H1 (cell line): ENCODE measurements at regions not wholly inside any gene's neighbourhood (a gene's known extent, or its start where the extent isn't known, plus 50 kb on each side); places are given as distances from the start of the nearest gene placed in this dataset.

Source experiments
- CTCF ChIA-PET: fragments of 300-600 bp; sonication (Branson Sonifier 250); formaldehyde crosslinking; loops from one replicate; lab custom pipeline; 2021; ENCODE audit not compliant: partially characterized antibody; lab: Charles Lee
- POLR2A ChIA-PET: fragments of 300-600 bp; sonication (Branson Sonifier 250); formaldehyde crosslinking; loops from one replicate; lab custom pipeline; 2021; ENCODE audit warnings: inconsistent platforms; ENCODE audit not compliant: partially characterized antibody; lab: Charles Lee
- DNase-seq, 2 experiments: peaks; one replicate each; pipeline versions ENCODE4 v3.0.0 to v3.0.0-alpha.2; 2010 to 2022; ENCODE audit warnings: low spot score in 2 of 2, low read depth in 1 of 2, mixed read lengths in 1 of 2
- FAIRE-seq: peaks from 2 replicates; lab custom pipeline; 2011; peaks lifted over from hg19 to GRCh38; lab: Jason Lieb, UNC
- H2AFZ ChIP-seq: 2 replicates; pipeline ENCODE4 v1.8.1; 2012; ENCODE audit warnings: low read length, inconsistent platforms
- H2AK5ac ChIP-seq: 2 replicates; pipeline ENCODE4 v1.6.1; 2013; ENCODE audit warnings: low read depth, low read length
- H2BK120ac ChIP-seq: replicated peaks from 2 replicates; pipeline ENCODE3; 2013; ENCODE audit warnings: low read depth, low read length, inconsistent platforms
- H2BK12ac ChIP-seq: 2 replicates; pipeline ENCODE4 v1.6.1; 2013; ENCODE audit warnings: low read depth, low read length
- H2BK15ac ChIP-seq: 2 replicates; pipeline ENCODE4 v1.6.1; 2013; ENCODE audit warnings: low read length
- H2BK20ac ChIP-seq: 2 replicates; pipeline ENCODE4 v1.6.1; 2013; ENCODE audit warnings: low read length
- H2BK5ac ChIP-seq: 2 replicates; pipeline ENCODE4 v1.6.1; 2013; ENCODE audit warnings: low read depth, low read length
- H3K14ac ChIP-seq: 2 replicates; pipeline ENCODE4 v1.6.1; 2013; ENCODE audit warnings: inconsistent platforms; ENCODE audit not compliant: insufficient read length
- H3K18ac ChIP-seq: 2 replicates; pipeline ENCODE4 v1.6.1; 2013; ENCODE audit warnings: low read length; ENCODE audit errors: extremely low read depth
- H3K23ac ChIP-seq: 2 replicates; pipeline ENCODE4 v1.6.1; 2013; ENCODE audit warnings: inconsistent platforms; ENCODE audit not compliant: insufficient read length
- H3K23me2 ChIP-seq: 2 replicates; pipeline ENCODE4 v1.6.1; 2013; ENCODE audit warnings: low read depth, low read length
- H3K27ac ChIP-seq: 2 replicates; pipeline ENCODE4 v1.6.1; 2011; ENCODE audit warnings: low read depth, low read length, inconsistent platforms
- H3K27me3 ChIP-seq, 4 experiments: replicated peaks in 1 of 4; 1 replicate in 1 of 4; 2 replicates in 3 of 4; pipeline versions ENCODE4 v1.6.1 to v1.8.1; 2011 to 2013; ENCODE audit warnings: low read length in 3 of 4, mild to moderate bottlenecking in 3 of 4, inconsistent platforms in 2 of 4, mixed read lengths in 2 of 4, moderate library complexity in 1 of 4; ENCODE audit not compliant: control insufficient read depth in 3 of 4, insufficient read depth in 3 of 4; ENCODE audit errors: extremely low read depth in 1 of 4
- H3K36me3 ChIP-seq, 4 experiments: 2 replicates each; pipeline versions ENCODE4 v1.6.1 to v1.8.1; 2011 to 2013; ENCODE audit warnings: mild to moderate bottlenecking in 4 of 4, low read length in 3 of 4, moderate library complexity in 2 of 4, control low read depth in 1 of 4, inconsistent platforms in 1 of 4; ENCODE audit not compliant: insufficient read depth in 4 of 4, control insufficient read depth in 2 of 4
- H3K4ac ChIP-seq: replicated peaks from 2 replicates; pipeline ENCODE3; 2013; ENCODE audit warnings: low read length, low read depth, mixed read lengths, inconsistent platforms; ENCODE audit not compliant: insufficient read length
- H3K4me1 ChIP-seq, 4 experiments: replicated peaks in 1 of 4; 1 replicate in 1 of 4; 2 replicates in 3 of 4; pipeline versions ENCODE4 v1.6.1 to v1.8.1; 2011 to 2013; ENCODE audit warnings: low read length in 3 of 4, inconsistent platforms in 2 of 4, mixed read lengths in 1 of 4; ENCODE audit not compliant: insufficient read depth in 4 of 4, control insufficient read depth in 3 of 4
- H3K4me2 ChIP-seq, 2 experiments: 2 replicates each; pipeline versions ENCODE4 v1.6.1 to v1.8.1; 2011 to 2013; ENCODE audit warnings: low read depth in 2 of 2, low read length in 2 of 2, control low read depth in 1 of 2, inconsistent platforms in 1 of 2, mild to moderate bottlenecking in 1 of 2; ENCODE audit not compliant: insufficient read depth in 1 of 2
- H3K4me3 ChIP-seq, 4 experiments: fragments of 200-600, 300-600 bp in 1 of 4; sonication (generic), shearing (Covaris generic), sonication (Bioruptor Twin) in 1 of 4; 2 replicates each; pipeline versions ENCODE4 v1.5.1 to v1.8.1; 2011 to 2016; ENCODE audit warnings: low read length in 4 of 4, low read depth in 3 of 4, control low read depth in 2 of 4, inconsistent platforms in 2 of 4, mild to moderate bottlenecking in 2 of 4, mixed read lengths in 1 of 4, moderate library complexity in 1 of 4; ENCODE audit not compliant: insufficient read depth in 2 of 4; ENCODE audit errors: extremely low read depth in 1 of 4
- H3K56ac ChIP-seq: replicated peaks from 2 replicates; pipeline ENCODE3; 2013; ENCODE audit warnings: low read depth, mild to moderate bottlenecking, mixed read lengths, low read length, inconsistent platforms; ENCODE audit not compliant: insufficient read length
- H3K79me1 ChIP-seq: 2 replicates; pipeline ENCODE4 v1.6.1; 2013; ENCODE audit warnings: low read depth, low read length, control low read depth
- H3K79me2 ChIP-seq, 2 experiments: 2 replicates each; pipeline versions ENCODE4 v1.6.1 to v1.8.1; 2012 to 2013; ENCODE audit warnings: low read length in 2 of 2, mild to moderate bottlenecking in 2 of 2, inconsistent platforms in 1 of 2; ENCODE audit not compliant: insufficient read depth in 2 of 2, control insufficient read depth in 1 of 2
- H3K9ac ChIP-seq, 4 experiments: replicated peaks in 1 of 4; 1 replicate in 1 of 4; 2 replicates in 3 of 4; pipeline versions ENCODE4 v1.6.1 to v1.8.1; 2011 to 2013; ENCODE audit warnings: low read depth in 3 of 4, low read length in 3 of 4, control low read depth in 2 of 4, mild to moderate bottlenecking in 2 of 4, moderate library complexity in 2 of 4, inconsistent platforms in 1 of 4; ENCODE audit errors: extremely low read depth in 1 of 4
- H3K9me3 ChIP-seq, 2 experiments: 2 replicates each; pipeline versions ENCODE4 v1.6.1 to v1.8.1; 2012 to 2013; ENCODE audit warnings: mild to moderate bottlenecking in 2 of 2, moderate library complexity in 2 of 2, control low read depth in 1 of 2, inconsistent platforms in 1 of 2, low read depth in 1 of 2, low read length in 1 of 2, mixed read lengths in 1 of 2; ENCODE audit not compliant: insufficient read depth in 2 of 2
- H4K20me1 ChIP-seq, 2 experiments: replicated peaks in 1 of 2; 2 replicates each; pipeline versions ENCODE3 to v1.8.1; 2011 to 2013; ENCODE audit warnings: inconsistent platforms in 2 of 2, low read length in 2 of 2, mild to moderate bottlenecking in 1 of 2; ENCODE audit not compliant: insufficient read depth in 2 of 2, control insufficient read depth in 1 of 2
- H4K5ac ChIP-seq: 2 replicates; pipeline ENCODE4 v1.6.1; 2013; ENCODE audit warnings: low read length, low read depth, mixed read lengths, inconsistent platforms; ENCODE audit not compliant: insufficient read length
- H4K8ac ChIP-seq: 2 replicates; pipeline ENCODE4 v1.8.0; 2013; ENCODE audit warnings: mild to moderate bottlenecking, moderate library complexity, low read length, inconsistent platforms; ENCODE audit not compliant: insufficient read depth; ENCODE audit errors: extremely low read depth
- H4K91ac ChIP-seq: replicated peaks from 2 replicates; pipeline ENCODE3; 2013; ENCODE audit warnings: low read length, mixed read lengths, inconsistent platforms; ENCODE audit not compliant: insufficient read length
- BRCA1 ChIP-seq: IDR thresholded peaks from 2 replicates; pipeline ENCODE4 v1.6.1; 2012; ENCODE audit warnings: low read depth, low read length, improper control_type of control experiment
- CBX8 ChIP-seq: fragments of 300-800, 300-1000 bp; sonication (generic); IDR thresholded peaks from 2 replicates; pipeline ENCODE4 v1.7.1; 2016; ENCODE audit warnings: low read depth, low read length, borderline replicate concordance
- CHD2 ChIP-seq: IDR thresholded peaks from 2 replicates; pipeline ENCODE4 v1.6.1; 2012; ENCODE audit warnings: low read length, improper control_type of control experiment
- CTBP2 ChIP-seq: IDR thresholded peaks from 2 replicates; pipeline ENCODE4 v1.7.0; 2011; ENCODE audit warnings: borderline replicate concordance, mild to moderate bottlenecking, moderate library complexity, mixed read lengths, low read length; ENCODE audit not compliant: insufficient read depth, insufficient read length
- E2F6 ChIP-seq: IDR thresholded peaks from 2 replicates; pipeline ENCODE4 v1.6.1; 2012; ENCODE audit warnings: inconsistent platforms
- JUN ChIP-seq: IDR thresholded peaks from 2 replicates; pipeline ENCODE4 v1.6.1; 2011; ENCODE audit warnings: low read depth, mild to moderate bottlenecking, improper control_type of control experiment, low read length
- RAD21 ChIP-seq, 2 experiments: IDR thresholded peaks in 1 of 2; conservative IDR thresholded peaks in 1 of 2; 2 replicates each; pipeline ENCODE4 v1.6.1; 2011; ENCODE audit warnings: low read depth in 2 of 2, low read length in 2 of 2, improper control_type of control experiment in 1 of 2, inconsistent platforms in 1 of 2, mild to moderate bottlenecking in 1 of 2, moderate library complexity in 1 of 2
- SAP30 ChIP-seq: fragments of 300-600 bp; sonication (generic); IDR thresholded peaks from 2 replicates; pipeline ENCODE4 v1.7.1; 2012; ENCODE audit warnings: low read length, moderate library complexity, mild to moderate bottlenecking, inconsistent platforms; ENCODE audit not compliant: insufficient read depth, insufficient replicate concordance
- TAF7 ChIP-seq: optimal IDR thresholded peaks from 2 replicates; pipeline ENCODE3; 2011; ENCODE audit warnings: low read depth, mild to moderate bottlenecking, inconsistent platforms, low read length, moderate library complexity, borderline replicate concordance
- TBP ChIP-seq: IDR thresholded peaks from 2 replicates; pipeline ENCODE4 v1.6.1; 2011; ENCODE audit warnings: low read depth, low read length, improper control_type of control experiment
- WGBS, 2 experiments: shearing (Covaris generic) in 1 of 2; methylation state at CpG; one replicate each; pipeline versions ENCODE4 v1.1.6 to v1.1.7; 2013 to 2015; ENCODE audit warnings: low lambda C conversion rate in 2 of 2, mixed read lengths in 2 of 2, inconsistent platforms in 1 of 2, low coverage in 1 of 2, missing lambda C conversion rate in 1 of 2; ENCODE audit not compliant: insufficient replicate concordance in 2 of 2, insufficient coverage in 1 of 2, insufficient read length in 1 of 2; ENCODE audit errors: extremely low coverage in 1 of 2, missing lambda C conversion rate in 1 of 2; 5-methylcytosine and 5-hydroxymethylcytosine counted together

GRCh38 chr13:58838615-58839014, 1207.1 kb downstream of the PCDH17 start:
- no peak overlapping the region for H4K8ac ChIP-seq
- H3K9ac ChIP-seq = no peak overlapping the region
- H3K56ac ChIP-seq = no peak overlapping the region
- H4K91ac ChIP-seq = no peak overlapping the region
- H3K4me2 ChIP-seq = no peak overlapping the region
- H3K79me1 ChIP-seq = no peaks in the 10 kb centered on the region
- FAIRE-seq (no peak), DNase-seq (no peak)
- H4K5ac ChIP-seq = no peak overlapping the region
- no peak overlapping the region for H2AK5ac ChIP-seq
- POLR2A ChIA-PET = no interaction called here
- H2BK5ac ChIP-seq = no peak overlapping the region
- no peak overlapping the region for H2BK12ac ChIP-seq
- H3K9me3 ChIP-seq = no peaks in the 10 kb centered on the region
- H2BK20ac ChIP-seq = no peak overlapping the region
- no peak overlapping the region for H3K27ac ChIP-seq
- TF ChIP-seq CBX8 = no peak
- no peak for TF ChIP-seq JUN
- TF ChIP-seq BRCA1 = no peak
- no peak for TF ChIP-seq E2F6
- TF ChIP-seq TAF7 = no peak
- TF ChIP-seq CTBP2 = no peak
- no peak for TF ChIP-seq SAP30
- no peak for TF ChIP-seq RAD21 (IDR thresholded peaks at IDR 0.05 in 1 of 2, conservative IDR thresholded peaks at IDR 0.05 in 1 of 2; ENCODE audit: low read depth in 2 of 2, low read length in 2 of 2)
- no peak for TF ChIP-seq CHD2
- no peak for TF ChIP-seq TBP
- no peak overlapping the region for H2BK120ac ChIP-seq
- no peaks in the 10 kb centered on the region for H3K27me3 ChIP-seq
- WGBS, 2 experiments = 83% methylated on average over 1 of the region's 1 CpG; no CpG with 5 or more reads in 1 of the 2 experiments
- H3K23ac ChIP-seq = no peak overlapping the region
- H3K4me1 ChIP-seq = no peaks in the 10 kb centered on the region
- H3K18ac ChIP-seq = no peak overlapping the region
- H3K36me3 ChIP-seq = no peaks in the 10 kb centered on the region
- H3K4ac ChIP-seq = no peak overlapping the region
- no peak overlapping the region for H3K14ac ChIP-seq
- H3K23me2 ChIP-seq = no peaks in the 10 kb centered on the region
- CTCF ChIA-PET = interaction anchor here (0.5 kb wide), 1 partner anchor 109 kb away, joined by 4 read pairs; no protein-coding TSS in a partner anchor
- H2AFZ ChIP-seq = no peak overlapping the region
- no peak overlapping the region for H3K4me3 ChIP-seq
- no peak overlapping the region for H2BK15ac ChIP-seq
- H3K79me2 ChIP-seq = no peaks in the 10 kb centered on the region
- H4K20me1 ChIP-seq = no peaks in the 10 kb centered on the region
